ENCODE measurements at regions not wholly inside any gene's neighbourhood (a gene's known extent, or its start where the extent isn't known, plus 50 kb on each side); places are given as distances from the start of the nearest gene placed in this dataset.

DNA sequence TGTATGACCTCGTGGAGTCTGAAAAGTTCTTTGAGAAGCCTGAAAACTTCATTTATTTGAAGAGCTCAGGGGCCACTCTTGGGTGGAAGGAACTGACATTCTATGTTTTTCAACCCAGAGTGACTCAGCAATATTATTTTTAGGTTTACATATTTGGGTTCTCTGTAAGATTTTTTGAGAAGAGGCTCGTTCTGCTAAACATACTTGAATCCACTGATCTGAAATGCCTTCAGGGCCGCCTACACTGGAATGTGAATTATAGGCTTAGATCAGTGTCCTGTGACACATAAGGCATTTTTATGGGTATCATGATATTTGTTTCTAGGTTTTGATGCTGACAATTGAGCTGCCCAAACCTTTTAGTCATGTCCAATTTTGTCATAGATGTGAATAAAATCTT lies 86.2 kb downstream of the PSAT1 start:
- no peaks in the 10 kb centered on the region for H3K4me1 ChIP-seq (ENCODE audit: control insufficient read depth in 1 of 2, insufficient read depth in 2 of 2, low read length in 2 of 2)
- intact Hi-C loops (cut with DNase I): no loop called here
- no peak overlapping the region for H3K4me3 ChIP-seq (ENCODE audit: low read length in 2 of 2)
- 25 to 27% methylated on average over 3 of the region's 3 CpGs for WGBS, 2 donors
- no peak for DNase-seq
- no peak for ATAC-seq (ENCODE audit: low FRiP score)
- H3K36me3 ChIP-seq (ENCODE audit: control insufficient read depth in 1 of 2, insufficient read depth in 2 of 2, low read length in 1 of 2): no peaks in the 10 kb centered on the region
- H3K27me3 ChIP-seq (ENCODE audit: control insufficient read depth in 1 of 2, insufficient read depth in 2 of 2, low read length in 1 of 2): no peaks in the 10 kb centered on the region
- no peak overlapping the region for H3K27ac ChIP-seq (ENCODE audit: low read depth in 1 of 2, low read length in 2 of 2)
- H3K9me3 ChIP-seq (ENCODE audit: control insufficient read depth, low read length): no peaks in the 10 kb centered on the region

DNA sequence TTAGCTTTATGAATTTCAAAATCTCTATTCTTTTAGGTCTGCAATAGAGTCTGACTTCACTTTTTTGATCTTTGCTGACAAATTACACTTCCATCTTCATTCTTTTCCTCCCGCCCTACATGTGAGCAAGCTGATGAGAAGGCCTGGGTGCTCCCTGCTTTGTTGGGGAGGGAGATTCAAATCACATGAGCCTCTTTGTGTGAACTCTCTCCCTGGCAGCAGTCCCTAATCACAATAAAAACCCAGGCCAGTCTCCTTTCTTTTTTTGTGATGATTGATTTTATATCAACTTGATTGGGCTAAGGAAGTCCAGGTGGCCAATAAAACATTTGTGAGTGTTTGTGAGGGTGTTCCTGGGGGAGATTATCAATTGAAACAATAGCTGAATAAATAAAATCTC lies 89.4 kb downstream of the PSAT1 start:
- intact Hi-C loops (cut with DNase I): no loop called here
- WGBS, 2 donors: 98 to 100% methylated on average over 1 of the region's 1 CpG
- H3K4me1 ChIP-seq (ENCODE audit: control insufficient read depth in 1 of 2, insufficient read depth in 2 of 2, low read length in 2 of 2): no peaks in the 10 kb centered on the region
- H3K27ac ChIP-seq (ENCODE audit: low read depth in 1 of 2, low read length in 2 of 2): no peak overlapping the region
- DNase-seq (no peak), ATAC-seq (ENCODE audit: low FRiP score) (no peak)
- no peaks in the 10 kb centered on the region for H3K9me3 ChIP-seq (ENCODE audit: control insufficient read depth, low read length)
- no peaks in the 10 kb centered on the region for H3K27me3 ChIP-seq (ENCODE audit: control insufficient read depth in 1 of 2, insufficient read depth in 2 of 2, low read length in 1 of 2)
- no peaks in the 10 kb centered on the region for H3K36me3 ChIP-seq (ENCODE audit: control insufficient read depth in 1 of 2, insufficient read depth in 2 of 2, low read length in 1 of 2)
- H3K4me3 ChIP-seq (ENCODE audit: low read length in 2 of 2): no peak overlapping the region

DNA sequence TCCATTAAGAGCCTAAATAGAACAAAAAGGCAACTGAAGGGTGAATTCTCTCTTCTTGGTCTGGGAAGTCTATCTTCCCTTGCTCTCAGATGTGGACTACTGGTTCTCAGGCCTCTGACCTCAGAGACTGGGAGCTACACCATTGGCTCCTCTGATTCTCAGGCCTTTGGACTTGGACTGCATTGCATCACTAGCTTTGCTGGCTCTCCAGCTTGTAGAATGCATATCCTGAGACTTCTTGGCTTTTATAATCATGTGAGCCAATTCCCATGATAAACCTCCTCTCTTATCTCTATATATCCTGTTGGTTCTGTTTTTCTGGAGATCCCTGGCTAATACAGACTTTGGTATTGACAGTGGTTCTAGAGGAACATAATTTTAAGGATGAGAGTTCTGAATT lies 89.8 kb downstream of the PSAT1 start:
- ATAC-seq (ENCODE audit: low FRiP score) (no peak), DNase-seq (no peak)
- H3K36me3 ChIP-seq (ENCODE audit: control insufficient read depth in 1 of 2, insufficient read depth in 2 of 2, low read length in 1 of 2): no peaks in the 10 kb centered on the region
- H3K9me3 ChIP-seq (ENCODE audit: control insufficient read depth, low read length): no peaks in the 10 kb centered on the region
- no peak overlapping the region for H3K27ac ChIP-seq (ENCODE audit: low read depth in 1 of 2, low read length in 2 of 2)
- H3K27me3 ChIP-seq (ENCODE audit: control insufficient read depth in 1 of 2, insufficient read depth in 2 of 2, low read length in 1 of 2): no peaks in the 10 kb centered on the region
- no peaks in the 10 kb centered on the region for H3K4me1 ChIP-seq (ENCODE audit: control insufficient read depth in 1 of 2, insufficient read depth in 2 of 2, low read length in 2 of 2)
- no peak overlapping the region for H3K4me3 ChIP-seq (ENCODE audit: low read length in 2 of 2)
- intact Hi-C loops (cut with DNase I): no loop called here

DNA sequence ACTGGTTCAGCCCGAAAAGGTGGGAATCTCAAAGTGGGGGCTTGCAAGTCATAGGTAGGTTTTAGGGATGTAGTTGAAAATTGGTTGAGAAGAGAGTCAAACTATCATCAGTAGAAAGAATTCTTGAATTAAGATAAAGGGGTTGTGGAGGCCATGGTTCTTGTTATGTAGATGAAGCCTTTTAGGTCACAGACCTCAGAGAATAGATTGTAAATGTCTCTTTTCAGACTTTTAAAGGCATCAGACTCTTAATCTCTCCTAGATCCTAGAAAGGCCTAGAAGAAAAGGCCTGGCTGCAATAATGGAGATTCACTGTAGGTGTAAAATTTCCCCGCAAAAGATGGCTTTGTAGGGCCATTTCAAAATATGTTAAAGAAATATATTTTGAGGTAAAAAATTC lies 96.4 kb downstream of the PSAT1 start:
- Histone ChIP-seq H3K9me3 (ENCODE audit: control insufficient read depth, low read length) (peaks cover 4% of the 10 kb centered on the region), H3K27ac (ENCODE audit: low read depth in 1 of 2, low read length in 2 of 2) (no peak overlapping the region), H3K27me3 (ENCODE audit: control insufficient read depth in 1 of 2, insufficient read depth in 2 of 2, low read length in 1 of 2) (no peaks in the 10 kb centered on the region), H3K4me3 (ENCODE audit: low read length in 2 of 2) (no peak overlapping the region), H3K4me1 (ENCODE audit: control insufficient read depth in 1 of 2, insufficient read depth in 2 of 2, low read length in 2 of 2) (no peaks in the 10 kb centered on the region), H3K36me3 (ENCODE audit: control insufficient read depth in 1 of 2, insufficient read depth in 2 of 2, low read length in 1 of 2) (no peaks in the 10 kb centered on the region)
- ATAC-seq (ENCODE audit: low FRiP score): no peak
- intact Hi-C loops (cut with DNase I): no loop called here
- DNase-seq: no peak
- 82 to 92% methylated on average over 2 of the region's 2 CpGs for WGBS, 2 donors

DNA sequence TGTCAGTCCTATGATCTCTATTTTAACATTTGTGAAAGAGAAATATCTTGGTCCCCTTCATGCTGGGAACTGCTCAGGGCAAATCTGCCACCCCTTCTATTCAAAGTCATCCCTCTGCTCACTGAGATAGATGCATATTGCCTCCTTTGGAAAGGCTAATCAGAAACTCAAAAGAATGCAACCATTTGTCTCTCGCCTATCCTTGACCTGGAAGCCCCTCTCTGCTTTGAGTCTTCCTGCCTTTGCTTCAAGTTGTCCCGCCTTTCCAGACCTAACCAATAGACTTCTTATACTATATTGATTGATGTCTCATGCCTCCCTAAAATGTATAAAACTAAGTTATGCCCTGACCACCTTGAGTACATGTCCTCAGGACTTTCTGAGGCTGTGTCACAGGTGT lies 97.0 kb downstream of the PSAT1 start:
- DNase-seq (no peak), ATAC-seq (ENCODE audit: low FRiP score) (no peak)
- H3K4me1 ChIP-seq (ENCODE audit: control insufficient read depth in 1 of 2, insufficient read depth in 2 of 2, low read length in 2 of 2): no peaks in the 10 kb centered on the region
- no peak overlapping the region for H3K4me3 ChIP-seq (ENCODE audit: low read length in 2 of 2)
- no peaks in the 10 kb centered on the region for H3K27me3 ChIP-seq (ENCODE audit: control insufficient read depth in 1 of 2, insufficient read depth in 2 of 2, low read length in 1 of 2)
- H3K36me3 ChIP-seq (ENCODE audit: control insufficient read depth in 1 of 2, insufficient read depth in 2 of 2, low read length in 1 of 2): no peaks in the 10 kb centered on the region
- intact Hi-C loops (cut with DNase I): no loop called here
- H3K27ac ChIP-seq (ENCODE audit: low read depth in 1 of 2, low read length in 2 of 2): no peak overlapping the region
- H3K9me3 ChIP-seq (ENCODE audit: control insufficient read depth, low read length): peaks cover 4% of the 10 kb centered on the region
- WGBS, 2 donors: 86 to 91% methylated on average over 2 of the region's 2 CpGs

DNA sequence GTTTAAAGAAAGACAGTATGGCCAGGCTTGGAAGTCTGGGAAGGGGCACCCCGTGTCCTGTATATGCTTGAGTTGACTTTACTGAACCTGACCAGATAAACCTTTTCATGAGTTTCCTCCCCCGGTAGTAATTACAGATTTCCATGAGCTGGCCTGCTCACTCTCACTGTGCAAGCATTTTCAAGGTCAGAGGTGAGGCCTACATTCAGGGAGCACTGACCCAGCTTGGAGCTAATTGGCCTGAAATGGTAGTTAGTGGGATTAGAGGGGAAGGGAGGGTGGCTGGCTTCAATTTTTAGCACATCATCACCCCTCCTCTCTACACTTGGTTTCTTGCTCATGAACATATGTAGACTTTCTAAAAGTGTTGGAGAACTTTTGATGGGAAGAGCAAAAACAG lies 99.2 kb downstream of the PSAT1 start:
- H3K27ac ChIP-seq (ENCODE audit: low read depth in 1 of 2, low read length in 2 of 2): no peak overlapping the region
- H3K36me3 ChIP-seq (ENCODE audit: control insufficient read depth in 1 of 2, insufficient read depth in 2 of 2, low read length in 1 of 2): no peaks in the 10 kb centered on the region
- intact Hi-C loops (cut with DNase I): no loop called here
- no peak for ATAC-seq (ENCODE audit: low FRiP score)
- no peak for DNase-seq
- H3K4me3 ChIP-seq (ENCODE audit: low read length in 2 of 2): no peak overlapping the region
- H3K4me1 ChIP-seq (ENCODE audit: control insufficient read depth in 1 of 2, insufficient read depth in 2 of 2, low read length in 2 of 2): no peaks in the 10 kb centered on the region
- H3K27me3 ChIP-seq (ENCODE audit: control insufficient read depth in 1 of 2, insufficient read depth in 2 of 2, low read length in 1 of 2): peaks cover 0 to 2% of the 10 kb centered on the region in 2 donors
- peaks cover 4% of the 10 kb centered on the region for H3K9me3 ChIP-seq (ENCODE audit: control insufficient read depth, low read length)
- WGBS, 2 donors: 50 to 65% methylated on average over 2 of the region's 2 CpGs

DNA sequence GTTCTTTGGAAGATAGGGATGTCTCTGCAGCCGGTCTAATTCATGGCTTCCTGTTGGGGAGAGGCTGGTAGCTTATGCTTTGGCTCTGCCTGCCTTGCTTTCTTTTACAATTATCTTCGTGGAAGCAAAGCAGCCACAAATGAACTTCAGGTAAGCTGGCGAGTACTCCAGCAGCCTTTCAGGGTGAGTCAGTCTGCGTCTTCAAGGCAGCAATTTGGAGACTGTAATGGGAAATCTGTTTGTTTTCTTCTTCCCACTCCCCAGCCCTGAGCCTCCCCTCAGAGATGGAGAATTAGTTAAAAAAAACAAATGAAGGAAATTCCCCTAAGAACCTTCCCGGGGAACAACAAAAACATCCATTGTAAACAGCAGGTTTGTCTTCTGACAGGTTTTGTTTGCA lies 100.1 kb downstream of the PSAT1 start:
- ATAC-seq (ENCODE audit: low FRiP score) (no peak), DNase-seq (no peak)
- intact Hi-C loops (cut with DNase I): no loop called here
- no peak overlapping the region for H3K4me3 ChIP-seq (ENCODE audit: low read length in 2 of 2)
- 29 to 31% methylated on average over 5 of the region's 5 CpGs for WGBS, 2 donors
- H3K27ac ChIP-seq (ENCODE audit: low read depth in 1 of 2, low read length in 2 of 2): no peak overlapping the region
- H3K36me3 ChIP-seq (ENCODE audit: control insufficient read depth in 1 of 2, insufficient read depth in 2 of 2, low read length in 1 of 2): no peaks in the 10 kb centered on the region
- peaks cover 4% of the 10 kb centered on the region for H3K9me3 ChIP-seq (ENCODE audit: control insufficient read depth, low read length)
- peaks cover 0 to 2% of the 10 kb centered on the region in 2 donors for H3K27me3 ChIP-seq (ENCODE audit: control insufficient read depth in 1 of 2, insufficient read depth in 2 of 2, low read length in 1 of 2)
- H3K4me1 ChIP-seq (ENCODE audit: control insufficient read depth in 1 of 2, insufficient read depth in 2 of 2, low read length in 2 of 2): no peaks in the 10 kb centered on the region

DNA sequence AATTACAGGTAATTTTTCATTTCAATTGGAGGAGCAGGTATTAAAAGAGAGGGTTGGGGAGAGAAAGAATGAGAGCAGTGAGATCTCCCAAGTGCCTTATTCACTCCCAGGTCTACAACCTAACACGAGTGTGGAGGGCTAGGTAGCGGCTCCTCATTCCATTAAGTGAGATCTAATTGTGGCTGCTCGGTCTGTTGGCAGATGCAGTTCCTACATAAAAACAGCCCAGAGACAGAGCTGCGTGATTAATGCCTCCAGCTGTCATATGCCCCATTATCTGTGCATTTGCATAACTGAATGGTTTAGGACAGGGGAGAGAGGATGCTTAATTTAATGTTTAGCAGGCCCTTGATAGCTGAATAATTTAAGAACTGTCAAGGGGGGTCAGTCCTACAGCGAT lies 100.5 kb downstream of the PSAT1 start:
- Histone ChIP-seq H3K4me3 (ENCODE audit: low read length in 2 of 2) (no peak overlapping the region), H3K4me1 (ENCODE audit: control insufficient read depth in 1 of 2, insufficient read depth in 2 of 2, low read length in 2 of 2) (no peaks in the 10 kb centered on the region), H3K36me3 (ENCODE audit: control insufficient read depth in 1 of 2, insufficient read depth in 2 of 2, low read length in 1 of 2) (no peaks in the 10 kb centered on the region), H3K9me3 (ENCODE audit: control insufficient read depth, low read length) (peaks cover 4% of the 10 kb centered on the region), H3K27ac (ENCODE audit: low read depth in 1 of 2, low read length in 2 of 2) (no peak overlapping the region), H3K27me3 (ENCODE audit: control insufficient read depth in 1 of 2, insufficient read depth in 2 of 2, low read length in 1 of 2) (peaks cover 0 to 2% of the 10 kb centered on the region in 2 donors)
- DNase-seq: no peak
- 31 to 41% methylated on average over 5 of the region's 5 CpGs for WGBS, 2 donors
- intact Hi-C loops (cut with DNase I): no loop called here
- no peak for ATAC-seq (ENCODE audit: low FRiP score)

DNA sequence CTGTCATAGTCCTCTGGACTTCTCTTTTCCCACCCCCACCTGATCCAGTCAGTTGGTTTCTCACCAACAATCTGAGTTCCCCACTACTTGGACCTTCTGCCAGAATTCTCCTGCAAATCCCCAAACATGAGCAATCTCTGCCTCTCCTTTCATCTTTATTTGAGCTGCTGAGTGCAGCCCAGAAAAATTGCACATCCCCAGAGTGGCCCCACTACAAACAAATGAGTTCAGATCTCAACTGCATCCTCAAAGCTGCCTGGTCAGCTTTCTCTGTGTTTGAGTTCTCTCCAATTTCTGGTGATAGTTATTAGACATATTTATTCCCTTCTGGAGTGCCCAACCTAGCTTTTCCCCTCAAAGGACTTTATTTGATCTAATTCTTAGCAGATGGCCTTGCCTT lies 102.2 kb downstream of the PSAT1 start:
- intact Hi-C loops (cut with DNase I): no loop called here
- Histone ChIP-seq H3K27ac (ENCODE audit: low read depth in 1 of 2, low read length in 2 of 2) (no peak overlapping the region), H3K36me3 (ENCODE audit: control insufficient read depth in 1 of 2, insufficient read depth in 2 of 2, low read length in 1 of 2) (no peaks in the 10 kb centered on the region), H3K27me3 (ENCODE audit: control insufficient read depth in 1 of 2, insufficient read depth in 2 of 2, low read length in 1 of 2) (peaks cover 0 to 2% of the 10 kb centered on the region in 2 donors), H3K9me3 (ENCODE audit: control insufficient read depth, low read length) (peaks cover 4% of the 10 kb centered on the region), H3K4me3 (ENCODE audit: low read length in 2 of 2) (no peak overlapping the region), H3K4me1 (ENCODE audit: control insufficient read depth in 1 of 2, insufficient read depth in 2 of 2, low read length in 2 of 2) (no peaks in the 10 kb centered on the region)
- DNase-seq (no peak), ATAC-seq (ENCODE audit: low FRiP score) (no peak)

DNA sequence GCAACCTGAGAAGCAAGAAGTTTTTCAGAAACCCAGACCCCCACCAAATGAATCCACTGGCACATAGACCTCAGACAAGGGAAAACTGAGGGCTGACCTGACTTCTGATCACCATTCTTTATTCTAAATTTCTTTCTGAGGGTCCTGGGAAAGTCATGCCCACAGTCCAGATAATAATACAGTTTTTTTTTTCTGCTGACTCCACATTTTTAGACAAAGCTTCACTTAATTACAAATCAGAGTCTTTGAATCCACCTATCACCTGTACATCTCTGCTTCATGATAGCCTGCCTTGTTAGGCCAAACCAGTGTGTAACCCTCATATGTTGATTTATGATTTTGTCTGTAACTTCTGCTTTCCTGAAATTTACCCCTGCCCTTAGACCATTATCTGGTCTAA lies 103.6 kb downstream of the PSAT1 start:
- intact Hi-C loops (cut with DNase I): no loop called here
- H3K27ac ChIP-seq (ENCODE audit: low read depth in 1 of 2, low read length in 2 of 2): no peak overlapping the region

More for the DNA sequence above, 103.6 kb downstream of the PSAT1 start:
- no peaks in the 10 kb centered on the region for H3K9me3 ChIP-seq (ENCODE audit: control insufficient read depth, low read length)
- H3K36me3 ChIP-seq (ENCODE audit: control insufficient read depth in 1 of 2, insufficient read depth in 2 of 2, low read length in 1 of 2): no peaks in the 10 kb centered on the region
- no peaks in the 10 kb centered on the region for H3K4me1 ChIP-seq (ENCODE audit: control insufficient read depth in 1 of 2, insufficient read depth in 2 of 2, low read length in 2 of 2)
- no peak overlapping the region for H3K4me3 ChIP-seq (ENCODE audit: low read length in 2 of 2)
- no peak for ATAC-seq (ENCODE audit: low FRiP score)
- H3K27me3 ChIP-seq (ENCODE audit: control insufficient read depth in 1 of 2, insufficient read depth in 2 of 2, low read length in 1 of 2): peaks cover 0 to 2% of the 10 kb centered on the region in 2 donors
- no peak for DNase-seq
